GM21619 (cell line): ENCODE measurements at regions not wholly inside any gene's neighbourhood (a gene's known extent, or its start where the extent isn't known, plus 50 kb on each side); places are given as distances from the start of the nearest gene placed in this dataset.

Experiments used
- ATAC-seq: cut with Tn5 transposase; IDR thresholded peaks from one replicate; pipeline ENCODE4 v1.9.1; 2021; ENCODE audit not compliant: unreplicated experiment

DNA sequence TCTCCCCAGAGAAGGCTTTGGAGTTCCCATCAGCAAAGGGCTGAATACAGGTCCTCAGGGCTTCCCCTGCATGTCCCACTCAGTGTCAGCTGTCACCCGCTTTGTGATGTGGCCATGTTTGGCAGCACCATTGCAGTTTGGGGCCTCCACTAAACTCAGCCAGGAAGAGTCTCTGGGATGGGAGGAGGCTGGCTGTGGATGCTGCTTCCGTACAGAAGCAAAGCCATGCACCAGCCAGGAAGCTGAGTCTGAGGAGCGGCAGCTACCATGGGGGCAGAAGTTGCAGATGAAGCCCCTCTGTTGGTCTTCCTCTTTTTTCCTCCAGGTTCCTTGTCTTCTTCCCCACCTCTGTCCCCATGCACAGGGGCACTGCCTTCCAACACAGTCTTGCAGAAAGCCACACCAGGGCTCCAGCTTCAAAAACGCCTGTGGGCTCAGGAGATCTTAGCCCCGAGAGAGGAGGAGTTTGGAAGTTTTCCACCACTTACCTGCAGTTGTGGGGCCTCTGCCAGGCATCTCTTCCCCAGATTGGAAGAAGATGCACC, 416.8 kb downstream of the NPHP4 start:
- ATAC-seq = no peak

DNA sequence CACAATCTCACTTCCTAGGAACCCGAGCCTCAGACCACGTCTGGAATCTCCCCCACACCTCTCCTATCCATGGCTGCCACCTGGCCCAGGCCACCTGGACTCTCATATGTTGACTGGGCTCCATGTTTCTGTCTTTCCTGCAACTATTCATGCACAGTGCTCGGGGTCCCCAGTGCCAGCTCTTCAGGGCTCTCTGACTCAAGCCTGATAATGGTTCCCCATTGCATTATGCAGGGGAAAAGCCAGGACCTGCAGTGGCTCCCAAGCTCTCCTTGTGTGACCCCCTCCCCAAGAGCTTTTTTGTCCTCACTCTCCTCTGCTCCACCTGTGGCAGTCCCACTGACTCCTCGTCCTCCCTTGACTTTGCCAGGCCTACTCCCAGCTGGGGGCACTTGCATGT, 417.6 kb downstream of the NPHP4 start:
- ATAC-seq = no peak

DNA sequence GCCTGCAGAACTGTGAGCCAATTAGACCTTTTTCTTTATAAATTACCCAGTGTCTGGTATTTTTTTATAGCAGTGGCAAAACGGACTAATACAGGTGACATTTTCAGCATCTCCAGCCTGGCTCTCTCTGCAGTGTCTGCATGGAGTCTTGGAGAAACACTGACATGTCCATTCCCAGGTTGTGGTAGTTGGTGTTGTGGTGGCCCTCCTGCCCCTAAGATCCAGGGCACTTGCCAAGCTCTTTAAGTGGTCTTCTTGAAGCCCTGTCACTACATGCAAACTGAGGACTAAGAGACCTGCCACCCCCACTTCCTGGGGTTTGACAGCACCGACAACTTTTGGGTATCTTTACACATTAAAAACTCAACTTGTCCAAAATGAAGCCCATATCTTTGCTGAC, 419.4 kb downstream of the NPHP4 start:
- no peak for ATAC-seq

DNA sequence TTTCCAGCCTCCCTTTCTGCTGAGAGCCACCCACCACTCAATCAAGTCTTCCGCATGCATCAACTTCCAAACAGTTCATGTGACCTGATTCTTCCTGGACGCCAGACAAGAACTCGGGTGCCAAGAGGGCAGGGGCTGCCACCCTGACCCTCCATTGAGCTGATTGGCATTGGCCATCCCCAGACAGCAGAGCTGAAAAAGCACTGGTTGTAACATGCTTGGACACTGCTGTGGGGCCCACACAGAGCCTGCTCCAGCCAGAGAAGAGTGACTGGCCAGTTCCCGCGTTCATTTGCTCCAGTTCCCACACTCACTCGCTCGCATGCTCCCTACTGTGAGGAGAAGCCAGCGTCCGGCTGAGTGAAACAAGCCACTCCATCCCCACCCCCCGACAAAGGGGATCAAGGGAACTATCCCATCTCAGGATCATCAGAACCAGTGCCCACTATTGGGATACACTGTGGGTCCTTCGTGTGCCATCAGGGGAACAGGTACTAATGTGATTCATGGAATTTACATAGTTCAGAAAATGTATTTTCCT, 420.3 kb downstream of the NPHP4 start:
- ATAC-seq = no peak

DNA sequence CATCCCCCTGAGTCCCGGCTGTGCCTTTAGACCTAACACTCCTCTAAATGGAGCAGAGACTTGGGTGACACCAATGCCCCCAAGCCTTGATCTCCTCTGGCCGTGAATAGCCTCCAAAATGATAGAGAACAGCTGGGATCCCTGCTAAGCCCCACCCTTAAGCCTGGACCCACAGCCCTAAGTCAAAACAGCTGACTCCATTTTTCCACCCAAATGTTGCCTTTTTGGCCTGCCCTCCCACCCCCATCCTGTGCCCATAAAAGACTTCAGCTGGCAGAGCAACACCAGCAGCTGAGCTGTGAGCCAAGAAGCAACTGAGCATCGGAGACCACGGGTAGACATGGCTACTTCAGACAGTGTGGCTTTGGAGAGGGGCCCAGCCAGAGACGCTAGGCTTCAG, 420.8 kb downstream of the NPHP4 start:
- ATAC-seq = no peak

DNA sequence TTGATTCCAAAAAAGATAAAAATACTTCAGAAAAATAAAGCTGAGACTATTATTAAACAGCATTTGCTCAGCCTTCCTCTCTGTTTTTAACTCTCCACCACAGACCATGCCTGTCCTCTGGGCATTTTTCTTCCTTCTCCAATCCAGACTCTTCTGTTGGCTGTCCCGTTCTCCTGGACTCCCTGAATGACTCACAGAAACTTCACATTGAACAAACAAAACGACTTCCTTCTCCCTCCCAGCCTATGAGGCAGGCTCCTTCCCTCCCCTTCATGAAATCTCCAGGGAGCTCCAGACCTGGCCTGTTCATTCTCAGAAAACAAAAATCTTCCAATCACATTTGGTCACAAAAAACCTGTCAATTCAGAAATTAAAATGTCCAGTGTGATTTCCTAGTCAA, 421.3 kb downstream of the NPHP4 start:
- ATAC-seq = no peak

DNA sequence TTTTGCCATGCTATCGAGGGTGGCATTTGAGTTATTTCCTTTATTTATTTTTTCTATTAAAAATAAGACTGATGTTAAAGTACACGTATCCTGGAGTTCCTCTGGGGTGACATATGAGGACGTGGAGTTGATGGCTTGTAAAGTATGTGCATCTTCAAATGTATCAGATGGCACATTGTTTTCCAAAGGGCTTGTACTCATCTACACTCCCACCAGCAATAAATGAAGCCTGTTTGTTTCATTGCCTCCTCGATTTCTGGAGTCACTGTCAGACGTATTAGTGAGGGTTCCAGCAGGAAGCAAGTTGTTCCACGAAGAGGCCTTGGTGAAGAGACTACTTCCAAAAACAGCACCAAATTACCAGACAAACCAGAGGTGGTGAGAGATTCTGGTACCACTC, 423.9 kb downstream of the NPHP4 start:
- no peak for ATAC-seq

DNA sequence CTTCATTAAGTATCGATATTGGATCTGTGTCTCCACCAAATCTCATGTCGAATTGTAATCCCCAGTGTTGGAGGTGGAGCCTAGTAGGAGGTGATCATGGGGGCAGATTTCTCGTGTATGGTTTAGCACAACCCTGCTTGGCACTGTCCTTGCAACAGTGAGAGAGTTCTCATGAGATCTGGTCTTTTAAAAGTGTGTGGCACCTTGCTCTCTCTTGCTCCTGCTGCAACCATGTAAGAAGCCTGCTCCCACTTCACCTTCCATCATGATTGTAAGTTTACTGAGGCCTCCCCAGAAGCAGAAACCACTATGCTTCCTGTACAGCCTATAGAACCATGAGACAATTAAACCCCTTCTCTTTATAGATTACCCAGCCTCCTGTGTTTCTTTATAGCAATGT, 424.4 kb downstream of the NPHP4 start:
- no peak for ATAC-seq

DNA sequence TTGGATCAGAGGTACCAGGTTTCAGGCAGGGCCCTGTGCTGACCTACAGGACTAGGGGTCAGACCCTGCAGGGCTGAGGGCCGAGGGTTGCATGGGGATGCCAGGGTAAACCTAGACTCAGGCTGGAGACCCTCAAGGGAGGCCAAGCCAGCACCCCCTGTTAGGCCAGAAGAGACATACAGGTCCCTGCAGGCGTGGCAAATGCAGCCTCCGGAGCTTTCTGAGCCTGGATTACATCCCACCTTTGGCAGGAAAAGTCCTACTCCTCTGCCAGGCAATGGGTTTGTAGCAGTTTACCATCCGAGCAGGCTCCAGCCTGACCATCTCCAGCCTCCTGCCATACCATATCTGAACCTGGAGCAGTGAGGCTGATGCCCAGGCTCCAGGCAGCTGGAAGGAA, 425.3 kb downstream of the NPHP4 start:
- ATAC-seq = no peak

DNA sequence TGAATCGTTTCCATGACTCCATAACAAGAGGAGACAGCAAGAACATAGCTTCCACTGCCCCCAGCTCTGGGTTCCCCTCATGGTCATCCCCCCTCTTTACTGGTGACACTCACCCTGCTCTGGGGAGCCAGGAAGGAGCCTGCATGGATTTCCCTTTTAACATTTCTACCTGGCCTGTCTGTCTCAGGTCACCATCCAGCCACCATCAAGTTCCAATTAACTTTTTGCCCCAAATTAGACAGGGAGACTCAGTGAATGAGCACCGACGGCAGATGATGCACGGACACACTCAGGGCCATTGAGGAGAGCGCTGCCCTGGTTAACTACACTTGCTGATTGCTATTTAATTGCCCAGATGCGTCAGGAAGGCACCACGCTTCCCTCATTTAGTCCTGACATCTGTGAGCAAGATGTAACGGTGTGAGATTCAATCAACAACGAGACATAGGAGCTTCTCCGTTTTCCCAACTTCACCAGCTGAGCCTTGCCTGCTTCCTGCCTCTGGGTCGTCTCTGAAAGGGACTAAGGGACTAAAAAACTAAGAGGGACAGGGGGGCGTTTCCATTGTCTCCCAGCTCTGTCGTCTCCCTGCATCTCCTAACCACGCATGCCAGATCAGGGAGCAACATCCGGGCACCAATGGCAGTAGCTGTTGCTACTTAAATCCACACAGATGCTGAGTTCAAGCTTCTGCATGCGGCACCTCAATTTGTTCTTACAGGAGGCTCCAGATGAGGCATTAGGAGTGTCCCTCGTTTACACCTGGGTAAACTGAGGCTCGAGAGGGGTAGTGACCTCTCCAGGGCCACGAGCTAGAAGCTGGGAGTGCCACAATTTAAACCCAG, 426.7 kb downstream of the NPHP4 start:
- ATAC-seq = no peak

DNA sequence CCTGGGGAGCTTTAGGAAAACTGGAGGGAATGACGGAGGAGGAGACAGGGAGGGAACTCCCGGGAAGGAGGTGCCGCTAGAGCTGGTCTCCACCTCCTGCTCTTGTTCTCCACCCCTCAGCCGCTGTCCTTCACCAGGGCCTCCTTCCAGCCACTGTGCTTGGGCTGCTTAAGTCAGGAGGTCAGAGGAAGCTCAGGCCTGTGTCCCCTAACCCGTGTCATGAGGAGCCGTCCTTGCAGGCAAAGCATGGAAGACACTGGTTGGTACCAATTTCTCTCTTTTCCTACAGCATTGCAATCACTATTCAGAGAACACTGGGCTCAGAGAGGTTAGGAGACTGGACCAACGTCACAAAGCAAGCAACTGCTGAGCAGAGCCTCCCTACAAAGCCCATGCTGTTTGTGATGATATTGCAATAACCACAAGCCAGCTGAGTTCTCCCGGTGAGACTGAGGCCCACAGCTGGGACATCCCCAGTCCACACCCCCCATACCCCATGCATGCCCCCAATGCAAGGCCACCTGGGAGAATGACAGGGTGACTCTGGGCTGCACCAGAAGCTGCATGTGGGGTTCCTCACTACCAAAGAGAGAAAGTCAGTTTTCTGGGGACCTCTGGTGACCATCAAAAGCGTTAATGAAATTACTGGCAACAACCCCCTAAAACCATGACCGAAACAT, 427.5 kb downstream of the NPHP4 start:
- no peak for ATAC-seq

DNA sequence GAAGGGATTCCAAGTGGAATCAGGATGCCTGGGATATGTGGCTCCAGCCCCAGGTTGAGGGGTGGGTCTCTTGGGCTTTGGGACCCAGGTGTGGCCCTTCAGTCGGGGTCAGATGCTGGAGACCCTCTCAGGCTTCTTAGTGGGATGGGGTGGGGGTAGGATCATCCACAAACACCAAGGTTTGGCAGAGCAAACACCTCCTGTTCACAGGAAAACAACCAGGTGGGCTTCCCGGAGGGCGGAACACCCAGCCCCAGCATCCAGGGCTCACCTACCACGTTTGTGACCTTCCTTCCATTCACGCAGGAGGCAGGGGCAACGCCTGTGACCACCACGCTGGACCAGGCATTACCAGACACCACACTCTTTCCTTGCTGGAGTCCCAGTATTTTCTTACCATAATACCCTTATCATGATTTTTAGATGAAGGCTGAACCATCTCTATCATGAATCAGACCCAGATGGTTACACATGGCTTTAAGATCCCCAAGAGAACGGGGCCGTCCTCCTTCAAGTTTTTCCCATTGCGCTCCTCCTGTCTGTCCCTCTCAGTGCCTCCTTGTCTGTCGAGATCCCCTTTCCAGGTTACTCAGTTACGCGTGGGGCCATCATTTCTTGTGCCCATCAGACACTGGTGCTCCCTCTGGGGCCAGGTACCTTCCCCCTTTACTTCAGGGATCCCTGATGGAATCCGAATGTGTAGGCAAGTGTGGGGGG, 428.2 kb downstream of the NPHP4 start:
- ATAC-seq = no peak

DNA sequence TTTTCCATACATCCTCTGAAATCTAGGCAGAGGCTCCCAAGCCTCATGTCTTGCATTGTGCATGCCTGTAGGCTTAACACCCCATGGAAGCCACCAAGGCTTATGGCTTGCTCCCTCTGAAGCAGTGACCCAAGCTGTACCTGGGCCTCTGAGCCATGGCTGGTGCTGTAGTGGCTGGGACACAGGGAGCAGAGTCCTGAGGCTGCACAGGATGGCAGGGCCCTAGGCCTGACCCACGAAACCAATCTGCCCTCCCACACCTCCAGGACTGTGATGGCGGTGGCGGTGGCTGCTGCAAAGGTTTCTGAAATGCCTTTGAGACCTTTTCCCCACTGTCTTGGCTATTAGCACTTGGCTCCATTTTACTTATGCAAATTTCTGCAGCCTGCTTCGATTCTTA, 429.5 kb downstream of the NPHP4 start:
- no peak for ATAC-seq

DNA sequence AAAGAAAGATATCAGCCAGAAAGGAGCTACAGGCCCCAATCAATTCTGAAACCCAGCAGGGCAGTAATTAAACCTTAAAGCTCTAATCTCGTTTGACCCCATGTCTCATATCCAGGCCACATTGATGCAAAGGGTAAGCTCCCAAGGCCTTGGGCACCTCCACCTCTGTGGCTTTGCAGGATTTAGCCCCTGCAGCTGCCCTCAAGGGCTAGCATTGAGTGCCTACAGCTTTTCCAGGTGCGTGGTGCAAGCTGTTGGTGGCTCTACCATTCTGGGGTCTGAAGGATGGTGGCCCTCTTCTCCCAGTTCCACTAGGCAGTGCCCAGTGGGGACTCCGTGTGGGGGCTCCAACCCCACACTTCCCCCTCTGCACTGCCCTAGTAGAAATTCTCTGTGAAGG, 429.9 kb downstream of the NPHP4 start:
- ATAC-seq = no peak

DNA sequence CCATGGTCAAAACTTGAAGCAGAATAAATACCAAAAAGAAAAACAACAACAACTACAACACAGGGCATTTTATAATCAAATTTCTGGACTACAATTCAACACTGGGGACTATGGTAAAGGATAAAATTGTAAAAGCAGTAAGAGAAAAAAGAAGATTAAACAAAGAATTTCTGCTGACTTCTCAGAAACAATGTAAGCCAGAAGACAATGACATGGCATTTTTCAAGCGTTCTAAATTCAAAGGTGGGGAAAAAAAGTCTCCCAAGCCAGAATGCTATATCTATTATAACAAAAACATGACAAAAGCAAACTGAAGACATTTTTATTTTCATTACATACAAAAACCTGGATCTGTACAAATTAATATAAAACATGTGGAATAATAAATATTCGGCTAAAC, 433.1 kb downstream of the NPHP4 start:
- ATAC-seq = no peak

DNA sequence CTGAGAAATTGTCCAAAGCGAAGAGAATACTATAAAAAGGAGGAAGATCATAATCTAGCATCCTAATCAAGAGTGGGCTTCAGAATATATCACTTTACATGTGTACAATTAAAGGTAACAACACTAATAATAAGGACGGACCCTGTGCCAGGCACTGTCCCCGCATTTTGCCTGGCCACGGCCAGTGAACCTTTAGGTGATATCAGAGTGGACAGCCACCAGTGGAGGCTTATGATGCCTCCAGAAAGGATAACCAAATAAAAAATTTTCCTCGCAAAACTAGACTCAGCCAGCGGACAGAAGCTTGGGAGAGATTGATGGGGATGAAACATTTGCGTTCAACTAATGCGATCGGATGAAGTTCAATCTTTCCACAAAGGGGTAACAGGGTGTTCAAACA, 436.4 kb downstream of the NPHP4 start:
- no peak for ATAC-seq

DNA sequence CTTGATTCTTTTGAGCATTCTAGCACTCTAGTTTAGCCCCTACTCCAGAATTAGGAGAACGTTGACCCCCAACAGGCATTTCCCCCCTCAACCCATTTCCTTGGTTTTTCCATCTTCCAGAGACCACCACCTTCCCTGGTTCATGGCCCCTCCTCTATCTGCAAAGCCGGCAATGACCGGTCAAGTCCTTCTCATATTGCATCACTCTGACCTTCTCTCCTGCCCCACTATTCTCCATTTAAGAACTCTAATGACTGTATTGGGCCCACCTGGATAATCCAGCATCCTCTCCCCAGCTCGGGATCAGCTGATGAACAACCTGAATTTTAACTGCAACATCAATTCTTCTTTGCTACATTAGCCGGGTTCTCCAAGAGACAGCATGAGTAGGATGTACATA, 437.4 kb downstream of the NPHP4 start:
- ATAC-seq = no peak

DNA sequence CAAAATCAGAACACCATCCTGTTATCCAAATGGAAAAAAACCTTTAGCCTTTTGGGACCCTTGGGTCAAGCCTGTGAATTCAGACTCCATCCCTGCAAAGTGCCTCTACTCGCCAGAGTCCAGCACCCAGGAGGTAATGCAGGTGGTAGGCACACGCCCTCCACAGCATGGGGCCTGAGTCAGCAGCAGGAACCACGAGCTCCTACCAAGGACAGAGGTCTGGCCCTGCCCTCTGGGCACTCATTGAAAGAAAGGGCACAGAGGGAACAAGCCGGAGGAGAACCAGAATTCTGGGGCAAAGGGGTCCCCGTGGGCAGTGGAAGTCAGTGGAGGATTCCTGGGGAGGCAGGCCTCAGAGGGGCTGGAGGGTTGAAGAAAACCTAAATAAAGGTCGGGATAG, 438.1 kb downstream of the NPHP4 start:
- ATAC-seq = no peak

DNA sequence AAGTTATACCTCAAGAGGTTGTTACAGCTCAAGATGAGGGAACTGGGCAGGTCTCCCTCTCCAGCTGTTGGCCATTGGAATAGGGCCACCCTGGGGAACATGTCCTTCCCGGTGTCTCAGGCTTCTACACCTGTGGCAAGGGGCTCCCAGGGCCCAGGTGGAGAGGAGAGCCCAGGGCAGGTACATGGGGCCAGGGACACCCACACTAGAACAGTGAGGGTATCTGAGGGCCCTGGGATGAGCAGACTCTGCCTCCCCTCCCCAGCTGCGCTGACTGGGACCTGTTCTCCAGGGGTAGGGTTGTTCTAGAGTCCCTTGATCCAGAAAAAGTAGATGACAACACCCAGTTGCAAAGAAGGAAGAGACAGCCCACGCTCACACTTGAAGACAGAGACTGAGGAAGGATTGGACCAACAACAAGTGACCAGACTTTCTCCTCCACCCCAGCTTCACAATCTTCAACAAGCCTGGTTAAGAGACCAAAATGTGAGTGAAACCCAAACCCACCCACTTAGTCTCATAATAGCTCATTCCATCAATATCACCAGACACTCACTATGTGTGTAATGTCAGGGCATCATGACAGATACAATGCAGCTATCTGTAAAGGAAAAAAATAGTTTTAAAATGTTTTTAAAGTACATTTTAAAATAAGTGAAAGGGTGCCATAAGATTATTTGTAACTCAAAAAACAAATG, 439.3 kb downstream of the NPHP4 start:
- no peak for ATAC-seq

DNA sequence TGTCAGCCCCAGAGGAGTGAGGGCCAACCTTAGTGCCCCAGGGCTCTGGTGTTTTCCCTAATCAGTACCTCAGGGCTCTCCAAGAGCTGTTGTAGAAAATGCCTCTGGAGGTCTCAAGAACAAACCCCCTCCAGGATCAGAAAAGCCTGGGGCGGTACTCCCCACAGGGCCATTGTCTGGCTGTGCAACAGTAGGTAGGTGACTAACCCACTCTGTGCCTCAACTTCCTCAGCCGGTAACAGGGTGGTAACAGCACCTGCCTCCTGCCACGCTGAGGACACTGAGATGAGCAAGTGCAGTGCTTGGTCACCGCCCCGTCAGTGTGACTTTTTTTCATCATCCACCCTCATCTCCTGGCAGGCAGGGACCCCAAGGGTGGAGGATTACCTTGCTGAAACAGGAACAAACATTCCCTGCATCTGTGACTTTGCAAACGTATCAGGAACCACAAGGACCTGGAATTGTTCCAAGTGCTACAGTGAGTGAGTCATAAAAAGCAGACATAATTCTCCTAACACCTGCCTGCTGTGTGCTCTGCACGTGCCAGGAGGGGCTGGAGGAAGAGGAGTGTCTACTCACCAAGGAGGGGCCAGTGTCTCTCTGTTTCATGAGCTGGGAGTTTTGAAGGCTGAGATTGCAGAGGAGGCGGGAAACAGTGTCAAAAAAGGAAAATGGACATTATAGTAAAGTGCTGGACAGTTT, 440.8 kb downstream of the NPHP4 start:
- ATAC-seq = no peak
